GM18951 (cell line): ENCODE measurements at regions not wholly inside any gene's neighbourhood (a gene's known extent, or its start where the extent isn't known, plus 50 kb on each side); places are given as distances from the start of the nearest gene placed in this dataset.

Source experiments
- POLR2A ChIP-seq: IDR thresholded peaks from 4 replicates; pipeline ENCODE4 v1.6.1; 2011; ENCODE audit warnings: mild to moderate bottlenecking; ENCODE audit not compliant: insufficient read length, insufficient read depth; ENCODE audit errors: extremely low read depth
- in situ Hi-C: fragments of 300-500 bp; cut with MboI; formaldehyde crosslinking; loops from one replicate; pipeline ENCODE4 v1.12.0; 2022; ENCODE audit warnings: low sequenced_read_pairs, mixed read lengths, inconsistent platforms; ENCODE audit not compliant: unreplicated experiment

- no peak for TF ChIP-seq POLR2A
- in situ Hi-C loops = no loop called here
These were observed 95.0 kb upstream of the PRR16 start for GRCh38 chr5:120368923-120369715.

- in situ Hi-C loops = no loop called here
- TF ChIP-seq POLR2A = no peak
These were observed 91.2 kb upstream of the PRR16 start for GRCh38 chr5:120372899-120373298.

- in situ Hi-C loops = no loop called here
- no peak for TF ChIP-seq POLR2A
These were observed 88.9 kb upstream of the PRR16 start for GRCh38 chr5:120375248-120375647.

GRCh38 chr5:120380644-120381043 is 83.5 kb upstream of the PRR16 start:
- in situ Hi-C loops = no loop called here
- TF ChIP-seq POLR2A = no peak

- no peak for TF ChIP-seq POLR2A
- in situ Hi-C loops = no loop called here
These were observed 81.3 kb upstream of the PRR16 start for GRCh38 chr5:120382833-120383232.

GRCh38 chr5:120386981-120387380 is 77.1 kb upstream of the PRR16 start:
- TF ChIP-seq POLR2A = no peak
- in situ Hi-C loops = no loop called here

GRCh38 chr5:120388016-120388781 is 75.9 kb upstream of the PRR16 start:
- TF ChIP-seq POLR2A = no peak
- in situ Hi-C loops = no loop called here

- in situ Hi-C loops = no loop called here
- no peak for TF ChIP-seq POLR2A
These were observed 69.8 kb upstream of the PRR16 start for GRCh38 chr5:120394259-120394658.

- in situ Hi-C loops = no loop called here
- TF ChIP-seq POLR2A = no peak
These were observed 67.9 kb upstream of the PRR16 start for GRCh38 chr5:120396186-120396585.

GRCh38 chr5:120400356-120400755 is 63.7 kb upstream of the PRR16 start:
- no peak for TF ChIP-seq POLR2A
- in situ Hi-C loops = no loop called here

GRCh38 chr5:120402606-120403005 is 61.5 kb upstream of the PRR16 start:
- no peak for TF ChIP-seq POLR2A
- in situ Hi-C loops = no loop called here

- TF ChIP-seq POLR2A = no peak
- in situ Hi-C loops = no loop called here
These were observed 58.7 kb upstream of the PRR16 start for GRCh38 chr5:120405286-120405864.

- in situ Hi-C loops = no loop called here
These were observed 58.2 kb upstream of the PRR16 start for GRCh38 chr5:120405923-120406322.

More at GRCh38 chr5:120405923-120406322, 58.2 kb upstream of the PRR16 start:
- TF ChIP-seq POLR2A = no peak
